ENCODE measurements at regions not wholly inside any gene's neighbourhood (a gene's known extent, or its start where the extent isn't known, plus 50 kb on each side); places are given as distances from the start of the nearest gene placed in this dataset.

- DNase-seq = no peak
These were observed 236.8 kb downstream of the OPA1 start for GRCh38 chr3:193829781-193830180.

- no peak for DNase-seq
These were observed 237.8 kb downstream of the OPA1 start for GRCh38 chr3:193830791-193831191.

- DNase-seq = no peak
These were observed 238.8 kb downstream of the OPA1 start for GRCh38 chr3:193831495-193832455.

GRCh38 chr3:193832833-193833413, 239.9 kb downstream of the OPA1 start:
- DNase-seq = no peak

- DNase-seq = no peak
These were observed 240.6 kb downstream of the OPA1 start for GRCh38 chr3:193833592-193833991.

- DNase-seq = no peak
These were observed 242.4 kb downstream of the OPA1 start for GRCh38 chr3:193835414-193835813.

GRCh38 chr3:193836511-193836910, 243.5 kb downstream of the OPA1 start:
- no peak for DNase-seq

GRCh38 chr3:193836918-193837317, 243.9 kb downstream of the OPA1 start:
- DNase-seq = no peak

GRCh38 chr3:193837347-193837827, 244.4 kb downstream of the OPA1 start:
- no peak for DNase-seq

- DNase-seq = no peak
These were observed 247.2 kb downstream of the OPA1 start for GRCh38 chr3:193840111-193840641.

- no peak for DNase-seq
These were observed 248.6 kb downstream of the OPA1 start for GRCh38 chr3:193841581-193841980.

- DNase-seq = no peak
These were observed 249.2 kb downstream of the OPA1 start for GRCh38 chr3:193842029-193842798.

- no peak for DNase-seq
These were observed 249.9 kb downstream of the OPA1 start for GRCh38 chr3:193842832-193843473.

GRCh38 chr3:193843474-193844301, 250.7 kb downstream of the OPA1 start:
- no peak for DNase-seq

- DNase-seq = no peak
These were observed 251.5 kb downstream of the OPA1 start for GRCh38 chr3:193844472-193844871.

- no peak for DNase-seq
These were observed 252.1 kb downstream of the OPA1 start for GRCh38 chr3:193845144-193845543.

GRCh38 chr3:193846569-193846968, 253.6 kb downstream of the OPA1 start:
- DNase-seq = no peak

- DNase-seq = no peak
These were observed 254.4 kb downstream of the OPA1 start for GRCh38 chr3:193847402-193847801.

GRCh38 chr3:193848547-193848946, 255.5 kb downstream of the OPA1 start:
- no peak for DNase-seq

- no peak for DNase-seq
These were observed 257.1 kb downstream of the OPA1 start for GRCh38 chr3:193850084-193850619.

GRCh38 chr3:193851428-193851847, 258.4 kb downstream of the OPA1 start:
- DNase-seq = no peak
